ENCODE measurements at regions not wholly inside any gene's neighbourhood (a gene's known extent, or its start where the extent isn't known, plus 50 kb on each side); places are given as distances from the start of the nearest gene placed in this dataset.
"Not testable (repeated sequence)": the region's sequence is repeated elsewhere in the genome, so short reads cannot be mapped to it uniquely, and the experiment has no call there.

DNA sequence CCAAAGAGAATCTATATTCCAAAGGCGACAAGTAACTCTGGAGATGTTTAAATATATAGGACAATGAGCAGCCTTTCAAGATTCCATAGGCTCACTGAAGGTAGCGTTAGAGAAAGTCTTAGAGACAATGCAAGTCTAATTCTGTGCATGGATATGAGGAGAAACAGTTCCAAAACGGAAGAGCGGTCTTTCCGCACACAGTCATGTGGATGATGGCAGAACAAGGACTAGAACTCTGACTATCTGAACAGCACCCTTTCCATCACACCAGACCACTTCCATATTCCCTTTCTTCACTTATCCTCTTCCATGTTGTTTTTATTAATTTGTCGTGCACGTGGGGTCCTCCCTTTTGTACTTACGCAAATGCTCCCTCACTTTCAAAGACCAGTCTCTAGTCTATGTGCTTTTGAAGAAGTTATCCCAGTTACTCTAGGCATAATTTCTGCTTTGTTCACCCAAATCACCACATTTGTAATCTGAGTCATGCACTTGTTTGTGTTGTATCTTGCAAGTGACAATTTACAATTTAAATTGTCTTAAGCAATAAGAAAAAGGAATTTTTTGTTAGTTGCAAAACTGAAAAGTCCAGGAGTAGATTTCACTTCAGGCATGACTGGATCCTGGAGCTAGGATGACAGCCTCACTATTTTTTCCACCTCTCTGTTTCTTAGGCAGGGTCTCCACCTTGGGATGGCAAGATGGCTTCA is 116.0 kb upstream of the ADRA1B start:
- H3K4me3 ChIP-seq (ENCODE audit: low read depth, low read length) = no peak overlapping the region
- TF ChIP-seq, protein P1, sequence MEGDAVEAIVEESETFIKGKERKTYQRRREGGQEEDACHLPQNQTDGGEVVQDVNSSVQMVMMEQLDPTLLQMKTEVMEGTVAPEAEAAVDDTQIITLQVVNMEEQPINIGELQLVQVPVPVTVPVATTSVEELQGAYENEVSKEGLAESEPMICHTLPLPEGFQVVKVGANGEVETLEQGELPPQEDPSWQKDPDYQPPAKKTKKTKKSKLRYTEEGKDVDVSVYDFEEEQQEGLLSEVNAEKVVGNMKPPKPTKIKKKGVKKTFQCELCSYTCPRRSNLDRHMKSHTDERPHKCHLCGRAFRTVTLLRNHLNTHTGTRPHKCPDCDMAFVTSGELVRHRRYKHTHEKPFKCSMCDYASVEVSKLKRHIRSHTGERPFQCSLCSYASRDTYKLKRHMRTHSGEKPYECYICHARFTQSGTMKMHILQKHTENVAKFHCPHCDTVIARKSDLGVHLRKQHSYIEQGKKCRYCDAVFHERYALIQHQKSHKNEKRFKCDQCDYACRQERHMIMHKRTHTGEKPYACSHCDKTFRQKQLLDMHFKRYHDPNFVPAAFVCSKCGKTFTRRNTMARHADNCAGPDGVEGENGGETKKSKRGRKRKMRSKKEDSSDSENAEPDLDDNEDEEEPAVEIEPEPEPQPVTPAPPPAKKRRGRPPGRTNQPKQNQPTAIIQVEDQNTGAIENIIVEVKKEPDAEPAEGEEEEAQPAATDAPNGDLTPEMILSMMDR (conservative IDR thresholded peaks at IDR 0.05; ENCODE audit: low read depth, low read length) = no peak
- DNase-seq (ENCODE audit: low read depth) = no peak

DNA sequence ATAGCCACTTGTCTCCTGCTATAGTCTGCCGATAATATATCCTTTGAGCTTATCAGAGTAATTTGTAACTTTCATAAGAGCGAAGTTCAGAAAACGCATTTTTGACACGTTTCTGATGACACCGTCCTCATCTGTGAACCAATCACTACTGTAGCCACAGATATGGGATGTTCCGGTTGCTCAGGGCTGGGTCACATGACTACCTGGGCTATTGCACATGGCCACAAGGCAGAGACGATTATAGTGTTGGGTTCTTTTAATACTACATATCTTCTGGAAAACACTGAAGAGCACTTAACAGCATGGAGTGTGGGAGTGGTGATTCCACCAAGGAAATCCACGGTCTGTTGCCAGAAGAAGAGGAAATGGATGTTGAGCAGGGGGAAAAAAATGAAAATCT is 115.0 kb upstream of the ADRA1B start:
- no peak for DNase-seq (ENCODE audit: low read depth)
- H3K4me3 ChIP-seq (ENCODE audit: low read depth, low read length) = no peak overlapping the region
- TF ChIP-seq, protein P1 (conservative IDR thresholded peaks at IDR 0.05; ENCODE audit: low read depth, low read length) = no peak

DNA sequence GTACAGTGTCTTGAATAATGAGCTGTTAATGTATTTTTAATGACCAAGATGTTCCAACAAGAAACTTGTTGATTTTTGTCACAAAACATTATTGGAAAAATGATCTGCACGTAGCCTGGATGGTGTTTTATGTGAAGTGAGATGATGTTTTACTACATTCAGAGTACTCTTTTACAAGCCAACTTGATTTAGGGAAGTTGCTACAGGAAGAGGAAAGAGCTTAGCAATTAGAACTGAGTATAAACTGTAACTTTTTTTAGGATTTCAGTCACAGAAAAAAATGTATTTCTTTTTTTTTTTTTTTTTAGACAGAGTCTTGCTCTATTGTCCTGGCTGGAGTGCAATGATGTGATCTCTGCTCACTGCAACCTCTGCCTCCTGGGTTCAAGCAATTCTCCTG is 113.6 kb upstream of the ADRA1B start:
- DNase-seq (ENCODE audit: low read depth) = no peak
- no peak overlapping the region for H3K4me3 ChIP-seq (ENCODE audit: low read depth, low read length)
- TF ChIP-seq, protein P1 (conservative IDR thresholded peaks at IDR 0.05; ENCODE audit: low read depth, low read length) = no peak

DNA sequence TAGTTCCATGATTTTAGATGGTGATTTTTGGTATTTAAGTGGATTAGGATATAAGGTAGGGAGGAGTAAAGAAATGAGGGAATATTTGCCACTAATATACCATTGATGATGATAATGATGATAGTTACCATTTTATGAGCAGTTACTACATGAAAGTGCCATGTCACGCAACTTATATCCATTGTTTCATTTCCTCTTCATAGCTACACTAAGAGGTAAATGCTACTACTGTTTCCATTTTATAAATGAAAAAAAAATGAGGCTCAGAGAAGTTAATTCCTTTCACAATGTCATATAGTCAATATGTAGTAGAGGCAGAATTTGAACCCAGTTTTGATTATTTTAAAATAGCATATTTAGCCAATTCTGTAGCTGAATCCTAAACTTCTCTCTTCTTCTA is 112.2 kb upstream of the ADRA1B start:
- H3K4me3 ChIP-seq (ENCODE audit: low read depth, low read length) = no peak overlapping the region
- TF ChIP-seq, protein P1 (conservative IDR thresholded peaks at IDR 0.05; ENCODE audit: low read depth, low read length) = no peak
- DNase-seq (ENCODE audit: low read depth) = no peak

DNA sequence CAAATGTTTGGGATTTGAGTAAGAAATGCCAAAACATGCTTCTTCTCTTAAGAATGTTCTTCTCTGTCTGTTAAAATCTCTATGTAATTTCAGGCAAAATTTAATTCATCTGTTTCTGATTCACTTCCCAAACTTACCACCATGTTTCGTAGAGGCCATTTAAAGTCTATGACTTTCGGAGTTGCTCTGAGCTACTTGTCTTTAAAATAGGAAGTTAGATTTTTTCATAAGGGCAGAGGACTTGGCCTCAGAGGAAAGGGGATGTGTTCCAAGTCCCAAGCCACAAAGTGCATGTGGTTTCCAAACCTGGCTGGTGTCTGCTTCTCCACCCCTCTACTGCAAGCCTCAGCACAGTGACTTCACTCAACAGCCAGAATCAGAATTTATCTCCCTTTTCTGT is 111.3 kb upstream of the ADRA1B start:
- DNase-seq (ENCODE audit: low read depth) = no peak
- TF ChIP-seq, protein P1 (conservative IDR thresholded peaks at IDR 0.05; ENCODE audit: low read depth, low read length) = no peak
- no peak overlapping the region for H3K4me3 ChIP-seq (ENCODE audit: low read depth, low read length)

DNA sequence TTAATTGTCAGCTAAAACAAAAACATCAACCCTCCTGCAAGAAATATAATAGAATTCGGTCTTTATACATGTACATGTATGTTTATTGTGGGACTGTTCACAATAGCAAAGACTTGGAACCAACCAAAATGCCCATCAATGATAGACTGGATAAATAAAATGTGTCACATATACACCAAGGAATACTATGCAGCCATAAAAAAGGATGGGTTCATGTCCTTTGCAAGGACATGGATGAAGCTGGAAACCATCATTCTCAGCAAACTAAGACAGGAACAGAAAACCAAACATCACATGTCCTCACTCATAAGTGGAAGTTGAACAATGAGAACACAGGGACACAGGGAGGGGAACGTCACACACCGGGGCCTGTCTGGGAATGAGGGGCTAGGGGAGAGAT is 109.1 kb upstream of the ADRA1B start:
- not testable (repeated sequence) for H3K4me3 ChIP-seq (ENCODE audit: low read depth, low read length); DNase-seq (ENCODE audit: low read depth)

DNA sequence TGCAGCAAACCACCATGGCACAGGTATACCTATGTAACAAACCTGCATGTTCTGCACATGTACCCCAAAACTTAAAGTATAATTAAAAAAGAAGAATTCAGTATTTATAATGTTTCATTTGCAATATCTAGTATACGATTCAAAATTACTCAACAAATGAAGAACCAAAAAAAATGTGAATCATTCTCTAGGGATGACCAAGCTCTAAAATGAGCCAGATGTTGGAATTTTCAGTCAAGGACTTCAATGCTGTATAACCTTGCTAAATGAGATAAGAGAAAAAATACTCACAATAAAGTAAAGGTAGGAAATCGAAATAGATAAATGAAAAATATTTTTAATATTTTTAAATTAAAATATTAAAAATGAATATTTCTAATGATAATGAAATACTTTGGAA is 108.7 kb upstream of the ADRA1B start:
- TF ChIP-seq, protein P1 (conservative IDR thresholded peaks at IDR 0.05; ENCODE audit: low read depth, low read length) = no peak
- H3K4me3 ChIP-seq (ENCODE audit: low read depth, low read length) = no peak overlapping the region
- DNase-seq (ENCODE audit: low read depth) = no peak
